ENCODE measurements at regions not wholly inside any gene's neighbourhood (a gene's known extent, or its start where the extent isn't known, plus 50 kb on each side); places are given as distances from the start of the nearest gene placed in this dataset.

DNA sequence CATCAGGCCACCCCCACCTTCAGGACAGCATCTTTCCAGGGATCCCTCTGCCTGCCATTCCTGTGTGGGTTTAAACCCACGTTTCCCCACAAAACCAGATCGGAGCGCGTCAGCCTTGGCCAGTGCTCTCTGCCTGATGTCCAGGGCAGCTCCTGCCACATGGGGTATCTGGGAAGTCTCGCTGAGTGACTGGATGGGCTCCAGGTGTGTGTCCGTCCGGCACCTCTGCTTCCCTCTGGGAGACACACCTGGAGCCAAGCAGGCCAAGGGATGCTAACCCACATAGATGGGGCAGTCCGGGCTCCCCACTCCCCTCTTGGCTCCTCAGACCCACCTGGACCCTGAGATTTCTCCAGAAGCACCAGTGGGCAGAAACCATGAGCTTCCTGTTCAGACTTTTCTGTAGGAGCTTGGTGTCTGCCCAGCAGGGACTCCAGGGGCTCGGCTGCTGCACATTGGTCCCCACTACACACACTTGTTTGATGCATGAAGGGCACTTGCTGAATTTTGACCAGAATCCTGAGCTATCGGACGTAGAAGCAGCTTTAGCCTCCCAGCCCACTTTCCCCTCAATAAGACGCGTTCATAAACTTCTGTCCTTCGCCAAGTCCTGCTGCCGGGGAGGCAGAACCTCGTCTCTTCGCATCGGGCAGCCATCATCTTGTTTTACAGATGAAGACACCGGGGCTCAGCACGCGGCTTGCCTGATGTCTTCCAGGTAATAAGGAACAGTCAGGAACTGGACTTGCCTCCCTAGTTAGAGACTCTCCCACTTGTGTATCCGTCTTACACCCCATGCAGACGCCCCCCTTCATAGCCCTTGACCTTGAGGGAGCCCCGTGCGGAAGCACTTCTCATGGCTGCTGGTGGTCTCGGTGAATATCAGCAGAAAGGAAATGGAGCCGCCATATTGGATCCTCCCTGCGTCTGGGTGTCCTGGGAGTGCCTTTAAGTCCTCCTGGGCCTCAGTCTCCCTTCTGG, 91.6 kb upstream of the ZNF469 start:
- DNase-seq = no peak

DNA sequence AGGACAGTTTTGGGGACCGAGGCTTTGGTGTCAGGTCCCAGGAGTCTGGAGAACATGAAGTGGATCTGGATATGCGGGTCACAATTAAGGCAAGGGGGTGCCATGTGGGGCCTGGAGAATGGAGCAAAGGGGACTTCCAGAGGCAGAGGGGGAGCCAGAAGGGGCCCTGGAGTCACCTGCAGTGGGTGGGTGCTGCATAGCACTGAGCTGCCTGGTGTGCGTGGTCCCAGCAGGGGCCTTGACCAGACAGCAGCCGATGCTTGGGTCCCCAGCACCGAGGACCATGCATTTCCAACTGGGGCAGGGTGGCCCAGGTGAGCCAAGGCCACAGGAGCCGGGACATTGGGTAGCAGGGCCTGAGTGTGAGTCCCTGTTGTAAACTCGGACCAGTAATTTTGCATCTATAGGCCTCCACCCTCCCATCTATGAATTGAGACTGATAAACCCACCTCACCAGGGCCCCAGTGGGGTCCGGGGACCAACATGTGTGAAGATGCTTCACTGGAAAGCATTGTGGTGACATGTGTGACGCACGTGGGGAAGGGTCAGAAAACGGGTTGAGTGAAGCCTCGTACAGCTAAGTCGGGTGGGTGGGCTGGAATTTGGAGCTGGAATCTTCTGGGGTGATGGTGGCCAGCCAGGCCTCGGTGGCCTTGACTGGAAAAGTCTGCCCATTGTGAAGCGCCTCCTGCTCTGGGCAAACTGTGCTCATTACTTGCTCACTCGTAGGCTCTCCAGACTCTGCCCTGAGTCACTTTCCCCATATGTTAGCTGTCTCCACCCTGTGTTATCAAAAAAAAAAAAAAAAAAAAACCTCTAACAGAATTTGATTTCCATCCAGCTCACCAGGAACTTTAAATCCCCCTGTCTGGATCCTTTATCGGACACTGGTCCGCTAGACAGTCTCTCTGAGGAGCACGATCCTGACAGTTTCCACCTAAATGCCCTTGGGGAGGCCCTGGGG, 90.5 kb upstream of the ZNF469 start:
- no peak for DNase-seq

DNA sequence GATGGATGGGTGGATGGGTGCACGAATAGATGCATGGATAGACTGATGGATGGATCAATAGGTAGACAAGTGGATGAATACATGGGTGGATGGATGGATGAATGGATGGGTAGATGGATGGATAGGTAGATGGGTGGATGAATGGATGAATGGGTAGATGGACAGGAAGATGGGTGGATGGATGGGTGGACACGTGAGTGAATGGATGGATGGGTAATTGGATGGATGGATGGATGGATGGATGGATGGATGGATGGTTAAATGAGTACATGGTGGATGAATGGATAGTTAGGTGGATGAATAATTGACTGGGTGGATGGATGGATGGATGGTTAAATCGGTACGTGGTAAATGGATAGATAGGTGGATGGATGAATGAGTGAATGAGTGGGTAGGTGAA, 89.7 kb upstream of the ZNF469 start:
- DNase-seq = no peak

DNA sequence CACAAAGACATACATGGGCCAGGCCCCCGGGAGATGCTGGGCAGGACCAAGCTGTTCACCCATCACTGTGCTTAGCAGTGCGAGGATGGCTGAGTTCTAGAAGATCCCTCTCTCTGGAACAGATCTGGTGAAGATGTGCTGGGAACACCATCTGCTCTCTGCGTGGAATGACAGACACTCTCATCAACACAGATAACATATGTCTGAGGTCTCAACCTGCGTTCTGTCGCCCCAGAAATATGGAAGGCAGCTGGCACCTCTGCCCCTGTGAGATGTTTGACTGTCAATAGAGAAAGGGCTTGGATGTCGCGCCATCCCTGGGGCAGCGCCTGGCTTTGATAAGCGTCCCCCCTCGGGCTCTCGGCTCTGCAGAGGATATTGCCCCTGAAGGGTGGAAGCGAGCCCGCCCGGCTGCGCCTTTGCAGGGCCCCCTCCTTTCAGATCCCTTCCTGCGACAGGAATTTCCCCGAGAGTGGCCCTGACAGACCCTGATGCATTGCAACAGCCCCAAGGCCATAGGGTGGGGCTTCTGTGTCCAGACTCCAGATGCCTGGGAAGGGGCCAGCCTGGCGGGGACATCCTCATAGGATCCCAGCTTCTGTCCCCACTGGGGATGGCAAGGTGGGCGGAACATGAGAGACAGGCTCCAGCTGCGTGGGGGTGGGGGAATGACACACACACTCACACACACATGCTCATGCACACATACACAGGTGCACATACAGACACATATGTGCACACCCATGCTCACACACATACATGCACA, 86.9 kb upstream of the ZNF469 start:
- no peak for DNase-seq

DNA sequence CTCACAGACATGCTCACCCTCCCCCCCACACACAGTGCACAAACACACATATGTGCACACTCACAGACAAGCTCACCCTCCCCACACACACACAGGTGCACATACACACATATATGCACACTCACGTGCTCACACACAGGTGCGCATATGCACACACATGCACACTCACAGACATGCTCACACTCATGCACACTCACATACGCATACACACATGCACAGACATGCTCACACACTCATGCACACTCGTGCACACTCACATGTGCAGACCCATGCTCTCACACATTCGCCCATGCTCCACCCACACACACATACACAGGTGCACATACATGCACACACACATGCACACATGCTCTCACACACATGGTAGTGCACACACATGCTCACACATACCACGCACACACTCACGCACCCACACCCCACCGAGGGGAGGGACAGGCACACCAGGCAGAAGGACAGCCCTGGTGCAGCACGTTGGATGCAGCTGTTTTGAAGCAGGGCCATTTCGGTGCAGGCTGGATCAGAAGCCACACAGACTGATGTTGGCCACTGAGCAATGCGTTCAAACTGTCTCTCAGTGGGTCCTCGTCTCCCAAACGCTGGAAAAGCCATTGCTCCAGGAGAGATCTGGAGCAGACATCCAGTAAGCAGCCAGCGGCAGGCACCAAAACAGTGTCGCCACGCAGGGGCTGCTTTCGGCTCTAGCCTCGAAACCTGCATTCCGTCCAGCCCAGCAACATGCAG, 86.2 kb upstream of the ZNF469 start:
- DNase-seq = no peak

DNA sequence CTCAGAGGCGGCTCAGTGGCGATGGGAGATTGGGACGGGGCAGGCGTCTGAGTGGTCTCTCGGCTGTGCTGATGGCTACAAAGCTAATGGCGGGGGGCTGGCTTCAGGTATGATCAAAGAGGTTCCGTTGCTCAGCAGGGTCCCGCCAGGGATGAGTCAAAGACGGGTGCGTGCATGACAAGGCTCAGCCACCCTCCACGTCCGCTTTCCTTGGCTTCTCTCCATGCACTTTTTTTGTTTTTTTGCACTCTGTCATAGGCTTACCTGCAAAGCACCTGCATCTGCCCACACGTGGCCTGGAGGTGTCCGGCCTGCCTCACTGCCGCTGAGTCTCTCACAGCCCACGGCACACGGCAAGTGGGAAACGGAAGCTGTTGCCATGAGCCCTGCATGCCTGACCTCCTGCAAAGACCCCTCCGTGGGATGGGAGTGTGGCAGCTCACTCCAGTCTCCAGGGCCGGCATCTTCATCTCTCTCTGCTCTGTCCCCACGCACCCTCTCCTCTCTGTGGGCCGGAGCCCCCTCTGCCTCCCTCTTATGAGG, 85.5 kb upstream of the ZNF469 start:
- DNase-seq = no peak

DNA sequence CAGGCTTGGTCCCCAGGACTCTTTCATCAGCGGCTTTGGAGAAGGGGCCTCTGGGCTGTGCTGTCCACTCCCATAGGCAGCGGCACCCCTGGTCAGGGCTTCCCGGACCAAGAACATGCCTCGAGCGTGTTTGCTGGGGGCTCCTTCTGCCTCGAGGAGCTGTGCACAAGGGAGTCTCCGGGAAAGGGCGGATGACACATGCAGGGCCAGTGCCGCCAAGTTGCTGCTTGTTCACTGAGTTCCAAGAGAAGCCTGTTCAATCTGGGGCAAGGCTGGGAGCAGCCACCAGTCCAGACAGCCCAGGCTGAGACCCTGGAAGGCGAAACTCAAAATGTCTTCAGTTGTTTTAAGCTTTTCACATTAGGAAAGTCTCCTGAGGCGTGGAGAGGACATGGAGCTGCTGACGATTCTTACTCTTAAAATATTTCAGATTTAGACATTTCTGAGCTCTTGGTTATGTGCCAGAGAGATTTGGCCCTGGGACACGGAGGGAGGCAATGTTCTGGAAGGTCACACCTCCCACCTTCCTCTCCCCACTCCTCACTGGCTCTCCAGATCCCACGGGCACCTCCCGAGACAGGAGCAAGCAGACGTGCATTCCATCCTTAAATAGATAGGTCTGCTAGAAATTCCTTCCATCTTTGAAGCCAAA, 84.5 kb upstream of the ZNF469 start:
- no peak for DNase-seq

DNA sequence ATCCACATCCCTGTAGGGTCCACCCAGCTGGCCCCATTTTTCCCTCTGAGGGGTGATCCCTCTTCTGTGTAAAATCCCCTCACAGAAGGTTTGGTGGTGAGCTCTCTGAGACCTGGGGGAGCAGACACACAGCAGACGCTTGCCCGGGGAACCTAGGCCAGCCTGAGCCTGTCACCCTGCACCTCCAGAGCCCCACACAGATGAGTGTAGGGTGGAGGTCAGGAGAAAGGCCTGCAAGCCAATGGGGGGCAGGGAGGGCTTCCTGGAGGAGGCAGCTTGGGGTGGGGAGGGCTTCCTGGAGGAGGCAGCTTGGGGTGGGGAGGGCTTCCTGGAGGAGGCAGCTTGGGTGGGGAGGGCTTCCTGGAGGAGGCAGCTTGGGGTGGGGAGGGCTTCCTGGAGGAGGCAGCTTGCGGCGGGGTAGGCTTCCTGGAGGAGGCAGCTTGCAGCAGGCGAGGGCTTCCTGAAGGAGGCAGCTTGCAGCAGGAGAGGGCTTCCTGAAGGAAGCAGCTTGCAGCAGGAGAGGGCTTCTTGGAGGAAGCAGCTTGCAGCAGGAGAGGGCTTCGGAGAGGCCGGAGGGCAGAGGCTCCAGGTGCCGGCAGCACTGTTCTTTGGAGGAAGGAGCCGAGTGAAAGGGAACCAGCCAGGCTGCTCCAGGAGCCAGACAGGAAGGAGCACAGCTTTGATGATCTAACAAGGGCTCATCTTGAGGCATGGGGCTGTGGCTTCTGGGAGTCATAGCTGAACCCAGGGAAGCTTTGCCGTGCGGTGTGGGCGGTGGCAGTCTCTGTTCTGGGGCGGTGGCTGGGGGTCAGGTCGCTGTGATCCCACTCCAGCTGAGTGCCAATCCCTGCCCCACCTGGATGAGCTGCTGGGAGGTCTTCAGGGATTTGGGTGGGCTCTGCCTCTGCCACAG, 83.7 kb upstream of the ZNF469 start:
- DNase-seq = no peak

DNA sequence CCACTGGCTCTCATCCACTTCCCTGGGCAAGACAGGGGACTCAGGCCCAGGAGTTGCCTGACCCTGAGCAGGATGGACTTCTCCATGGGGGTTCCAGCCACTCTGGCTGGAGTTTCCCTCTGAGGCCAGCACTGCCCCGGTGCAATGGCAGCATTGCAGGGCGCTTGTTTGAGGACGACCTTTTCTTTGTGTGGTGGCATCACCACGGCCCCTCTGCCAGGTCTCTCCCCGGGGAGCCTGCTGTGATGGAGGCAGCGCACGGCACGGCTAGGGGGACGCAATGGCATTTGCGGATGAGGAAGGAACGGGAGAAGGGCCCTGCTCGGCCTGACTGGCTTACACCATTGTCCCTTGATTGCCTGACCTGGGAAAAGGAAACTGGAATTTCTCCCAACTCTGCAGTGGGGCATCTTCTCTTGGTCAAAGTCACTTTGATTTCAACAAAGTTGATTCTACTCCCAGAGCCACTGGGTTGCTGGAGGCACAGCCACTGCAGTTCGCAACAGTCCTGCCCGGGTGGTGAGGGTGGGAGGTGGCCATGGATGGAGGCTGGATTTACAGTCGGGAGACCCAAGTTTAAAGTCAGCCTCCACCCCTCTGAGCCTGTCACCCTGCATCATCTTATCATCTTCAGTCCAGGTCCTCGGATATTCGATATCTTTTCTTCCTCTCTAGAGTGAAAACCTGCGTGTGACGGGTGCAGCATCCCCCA, 82.9 kb upstream of the ZNF469 start:
- no peak for DNase-seq

DNA sequence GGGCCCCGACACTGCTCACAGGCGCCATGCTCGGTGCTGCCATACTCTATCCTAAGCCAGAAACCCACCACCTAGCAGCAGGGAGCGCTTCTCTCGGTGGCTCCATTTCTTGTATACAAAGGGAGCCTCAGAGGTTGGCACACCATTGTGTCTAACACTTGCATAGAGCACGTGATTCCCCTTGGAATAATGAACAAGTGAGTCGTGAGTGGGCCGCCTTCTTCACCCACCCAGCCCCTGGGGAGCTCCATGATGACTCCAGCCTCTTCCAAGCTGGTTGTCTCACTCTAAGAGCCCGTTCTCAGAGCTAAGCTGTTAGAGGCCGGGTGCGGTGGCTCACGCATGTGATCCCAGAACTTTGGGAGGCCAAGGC, 82.3 kb upstream of the ZNF469 start:
- no peak for DNase-seq

DNA sequence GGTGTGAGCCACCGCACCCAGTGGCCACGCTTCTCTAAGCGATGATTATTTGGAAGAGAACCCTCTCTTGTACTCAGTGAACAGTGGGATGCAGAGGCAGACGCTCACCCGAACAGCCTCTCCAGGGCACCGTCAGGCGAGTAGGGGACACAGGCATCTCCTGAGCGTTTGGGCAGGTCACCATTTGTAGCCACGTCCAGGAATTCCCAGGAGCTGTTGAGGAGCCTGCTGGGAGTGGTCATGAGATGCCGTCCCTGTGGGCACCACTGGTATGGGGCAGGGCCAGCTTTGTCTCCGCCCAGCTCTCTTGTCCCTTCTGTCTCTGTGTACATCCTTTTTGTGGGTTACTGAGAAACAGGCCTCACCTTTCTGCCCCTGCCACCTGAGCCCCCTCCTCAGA, 81.3 kb upstream of the ZNF469 start:
- no peak for DNase-seq

DNA sequence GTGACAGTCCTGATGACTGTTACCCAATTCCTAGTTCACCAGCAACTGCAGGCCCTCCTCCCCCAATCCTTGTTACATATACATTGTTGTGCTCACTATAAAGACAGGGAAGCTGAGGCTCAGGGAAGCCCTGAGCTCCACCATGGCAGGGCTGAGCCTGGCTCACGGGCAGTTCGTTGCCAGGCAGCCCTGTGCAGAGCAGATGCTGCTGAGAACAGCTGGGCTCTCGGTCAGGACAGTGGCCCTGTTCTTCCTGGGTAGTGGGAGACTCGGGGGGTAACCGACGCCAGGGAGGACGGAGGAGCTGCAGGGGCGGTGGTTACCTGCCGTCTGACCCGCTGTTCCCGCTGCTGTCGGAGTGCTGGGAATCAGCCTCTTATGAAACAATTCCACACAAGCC, 80.9 kb upstream of the ZNF469 start:
- no peak for DNase-seq

DNA sequence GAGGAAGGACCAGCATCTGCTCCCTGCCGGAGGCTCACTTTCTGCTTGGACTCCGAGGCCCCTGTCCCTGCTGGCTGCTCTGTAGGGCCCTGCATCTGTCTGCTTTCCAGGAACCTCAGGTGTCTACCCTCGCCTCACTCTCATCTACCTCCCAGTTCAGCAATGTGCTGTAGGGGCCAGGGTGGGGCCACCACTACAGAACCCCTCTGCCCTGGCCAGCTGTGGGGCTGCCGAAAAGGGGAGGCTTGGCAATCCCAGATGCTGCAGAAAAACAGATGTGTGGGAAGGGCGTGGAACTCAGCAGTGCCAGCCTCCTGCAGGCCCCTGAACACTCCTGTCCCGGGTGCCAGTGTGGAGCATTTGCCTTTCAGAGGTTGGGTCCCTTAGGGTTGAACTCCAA, 80.1 kb upstream of the ZNF469 start:
- DNase-seq = no peak

DNA sequence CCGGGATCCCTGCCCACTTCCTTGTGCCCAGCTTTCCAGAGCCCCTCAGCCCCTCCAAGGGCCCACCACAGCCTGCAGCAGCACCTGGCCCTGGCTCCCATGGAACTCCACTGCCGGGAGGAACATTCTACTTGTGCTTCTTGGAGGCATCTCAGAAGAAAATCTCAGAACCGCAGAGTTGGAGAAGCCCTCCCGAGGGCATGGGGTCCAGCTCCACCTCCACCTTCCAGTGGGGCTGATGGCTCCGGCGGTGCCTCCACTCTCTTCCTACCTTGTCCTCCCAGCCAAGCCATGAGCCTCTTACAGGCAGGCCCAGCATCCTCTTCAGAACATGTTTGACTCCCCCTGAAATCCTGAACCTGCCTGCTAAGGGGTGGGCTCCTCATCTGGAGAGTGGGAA, 79.4 kb upstream of the ZNF469 start:
- no peak for DNase-seq

DNA sequence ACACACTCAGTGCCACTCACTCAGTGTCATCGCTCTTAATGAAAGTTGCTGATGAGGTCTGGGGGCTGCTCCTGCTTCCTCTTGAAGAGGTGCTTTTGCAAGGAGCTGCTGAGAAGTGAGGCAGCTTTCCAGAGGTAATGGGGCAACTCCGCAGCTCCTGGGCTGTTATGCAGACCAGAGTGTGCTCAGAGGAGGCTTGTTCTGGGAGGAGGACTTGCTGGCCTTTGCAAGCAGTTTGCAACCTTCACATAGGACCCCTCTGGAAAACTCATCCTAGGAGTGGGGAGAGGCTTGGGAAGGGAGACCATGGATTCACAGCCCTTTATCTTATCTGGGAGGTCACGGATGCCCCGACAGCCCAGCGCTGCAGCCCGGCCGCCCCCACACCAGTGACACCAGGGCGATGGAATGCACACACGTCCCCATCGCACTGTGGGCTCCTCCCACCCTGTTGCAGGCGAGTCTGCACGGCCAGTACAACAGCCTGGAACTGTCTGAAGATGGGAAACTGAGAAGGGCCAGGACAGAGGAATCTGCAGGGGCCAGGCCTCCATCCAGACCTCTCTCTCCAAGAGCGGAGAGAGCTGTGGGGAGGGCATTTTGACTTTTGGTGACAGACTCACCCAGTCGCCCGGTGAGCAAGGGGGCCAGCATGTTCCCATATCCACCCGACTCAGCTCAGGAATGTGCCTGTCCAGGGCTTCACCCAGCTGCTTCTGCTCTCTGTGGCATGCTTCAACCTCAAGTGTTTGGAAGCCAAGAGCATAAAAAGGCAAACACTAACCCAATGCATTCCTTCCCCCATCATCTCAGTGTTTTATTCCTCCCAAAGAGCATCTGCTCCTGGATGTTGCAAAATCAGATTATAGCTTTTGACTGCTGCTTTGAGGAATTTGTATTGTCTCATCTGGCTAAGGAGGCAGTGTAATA, 78.6 kb upstream of the ZNF469 start:
- no peak for DNase-seq

DNA sequence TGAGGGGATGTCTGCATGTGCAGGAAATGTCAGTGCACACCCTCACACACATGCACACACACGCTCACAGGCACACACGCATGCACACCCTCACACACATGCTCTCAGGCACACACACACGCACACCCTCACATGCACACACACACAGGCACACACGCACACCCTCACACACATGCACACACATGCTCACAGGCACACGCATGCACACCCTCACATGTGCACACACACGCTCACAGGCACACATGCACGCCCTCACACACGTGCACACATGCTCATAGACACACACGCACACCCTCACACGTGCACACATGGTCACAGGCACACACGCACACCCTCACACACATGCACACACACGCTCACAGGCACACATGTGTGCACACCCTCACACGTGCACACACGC, 77.6 kb upstream of the ZNF469 start:
- no peak for DNase-seq

DNA sequence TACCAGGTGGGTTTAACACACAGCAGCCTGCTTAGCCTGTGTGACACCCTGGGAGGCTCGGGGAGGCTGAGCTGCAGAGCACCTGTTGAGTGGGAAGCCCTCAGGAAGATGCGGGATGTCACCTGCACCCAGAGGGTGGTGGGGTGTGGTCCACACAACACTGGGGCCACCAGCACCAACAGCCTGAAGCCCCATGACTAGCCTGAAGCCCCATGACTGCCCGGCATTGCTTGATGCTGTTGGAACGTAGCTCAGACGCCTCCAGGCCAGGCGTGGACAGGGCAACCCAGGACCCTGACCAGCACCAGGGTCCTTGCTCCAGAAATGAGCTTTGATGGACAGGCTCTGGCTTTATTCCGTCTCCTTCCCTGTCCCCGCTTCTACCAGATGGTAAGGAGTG, 76.3 kb upstream of the ZNF469 start:
- no peak for DNase-seq

DNA sequence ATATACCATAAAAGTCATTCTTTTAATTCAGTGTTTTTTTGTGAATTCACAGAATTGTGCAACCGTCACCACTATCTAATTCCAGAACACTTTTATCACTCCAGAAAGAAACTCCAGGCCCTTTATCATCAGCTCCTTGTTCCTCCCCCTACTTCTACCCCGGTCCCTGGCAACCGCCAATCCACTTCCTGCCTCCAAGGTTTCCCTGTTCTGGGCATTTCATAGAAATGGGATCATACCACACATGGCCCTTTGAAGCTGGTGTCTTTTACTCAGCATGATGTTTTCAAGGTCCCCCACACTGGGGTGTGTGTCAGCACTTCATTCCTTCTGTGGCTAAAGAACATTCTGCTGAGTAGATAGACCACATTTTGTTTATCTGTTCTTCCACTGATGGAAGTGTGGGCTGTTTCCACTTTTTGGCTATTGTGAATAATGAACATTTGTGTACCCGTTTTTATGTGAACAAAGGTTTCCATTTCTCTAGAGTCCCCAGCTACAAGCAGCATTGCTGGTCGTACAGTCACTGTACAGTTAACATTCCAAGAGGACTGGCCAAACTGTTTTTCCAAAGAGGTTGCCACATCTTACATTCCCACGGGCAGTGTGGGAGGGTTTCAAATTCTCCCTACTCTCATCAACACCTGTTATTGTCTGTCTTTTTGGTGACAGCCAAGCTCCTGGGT, 75.8 kb upstream of the ZNF469 start:
- DNase-seq = no peak

Measured in AML-193 (cell line).